Medulla oblongata (tissue), 1 donor: ENCODE measurements at regions not wholly inside any gene's neighbourhood (a gene's known extent, or its start where the extent isn't known, plus 50 kb on each side); places are given as distances from the start of the nearest gene placed in this dataset.

ENCODE experiments used
- DNase-seq: peaks from one replicate; pipeline ENCODE4 v3.0.0-alpha.2; 2015; ENCODE audit errors: extremely low spot score

- DNase-seq, result no peak
Measured at GRCh38 chr9:109912082-109912582, 132.1 kb downstream of the PALM2AKAP2 start.

GRCh38 chr9:109912726-109913460, 132.9 kb downstream of the PALM2AKAP2 start:
- DNase-seq, result no peak

GRCh38 chr9:109913461-109913810, 133.4 kb downstream of the PALM2AKAP2 start:
- DNase-seq, result no peak

GRCh38 chr9:109914280-109915027, 134.5 kb downstream of the PALM2AKAP2 start:
- no peak for DNase-seq

GRCh38 chr9:109916316-109916715, 136.3 kb downstream of the PALM2AKAP2 start:
- no peak for DNase-seq

- no peak for DNase-seq
Measured at GRCh38 chr9:109918339-109919163, 138.6 kb downstream of the PALM2AKAP2 start.

- no peak for DNase-seq
Measured at GRCh38 chr9:109919736-109920408, 139.9 kb downstream of the PALM2AKAP2 start.

GRCh38 chr9:109922617-109923470, 142.8 kb downstream of the PALM2AKAP2 start:
- no peak for DNase-seq

GRCh38 chr9:109923471-109923760, 143.4 kb downstream of the PALM2AKAP2 start:
- DNase-seq, result no peak

GRCh38 chr9:109923806-109924205, 143.8 kb downstream of the PALM2AKAP2 start:
- no peak for DNase-seq

GRCh38 chr9:109925799-109926198, 145.8 kb downstream of the PALM2AKAP2 start:
- DNase-seq, result no peak

- peak; percentile 72 for DNase-seq
Measured at GRCh38 chr9:109926421-109926869, 146.4 kb downstream of the PALM2AKAP2 start.

GRCh38 chr9:109931623-109932022, 151.6 kb downstream of the PALM2AKAP2 start:
- DNase-seq, result no peak

GRCh38 chr9:109934136-109934856, 154.3 kb downstream of the PALM2AKAP2 start:
- no peak for DNase-seq

GRCh38 chr9:109934857-109935215, 154.8 kb downstream of the PALM2AKAP2 start:
- peak; percentile 11 for DNase-seq

GRCh38 chr9:109935406-109936087, 155.5 kb downstream of the PALM2AKAP2 start:
- no peak for DNase-seq

GRCh38 chr9:109937861-109938453, 158.0 kb downstream of the PALM2AKAP2 start:
- DNase-seq, result no peak

- DNase-seq, result no peak
Measured at GRCh38 chr9:109939698-109940342, 159.8 kb downstream of the PALM2AKAP2 start.

- DNase-seq, result no peak
Measured at GRCh38 chr9:109940561-109940960, 160.6 kb downstream of the PALM2AKAP2 start.
